HFF-Myc (cell line): ENCODE measurements at regions not wholly inside any gene's neighbourhood (a gene's known extent, or its start where the extent isn't known, plus 50 kb on each side); places are given as distances from the start of the nearest gene placed in this dataset.

ENCODE experiments used
- DNase-seq: peaks from one replicate; pipeline ENCODE4 v3.0.0-alpha.2; 2011; ENCODE audit warnings: low read depth; ENCODE audit errors: extremely low read depth
- H3K4me3 ChIP-seq: replicated peaks from 2 replicates; pipeline ENCODE4 v1.5.1; 2011; ENCODE audit warnings: low read depth, mild to moderate bottlenecking, control low read depth, low read length
- TF ChIP-seq, protein P1 (sequence below): IDR thresholded peaks from 2 replicates; pipeline ENCODE4 v1.5.1; 2012; ENCODE audit warnings: mild to moderate bottlenecking, low read depth, low read length, control low read depth; ENCODE audit errors: missing control alignments

DNA sequence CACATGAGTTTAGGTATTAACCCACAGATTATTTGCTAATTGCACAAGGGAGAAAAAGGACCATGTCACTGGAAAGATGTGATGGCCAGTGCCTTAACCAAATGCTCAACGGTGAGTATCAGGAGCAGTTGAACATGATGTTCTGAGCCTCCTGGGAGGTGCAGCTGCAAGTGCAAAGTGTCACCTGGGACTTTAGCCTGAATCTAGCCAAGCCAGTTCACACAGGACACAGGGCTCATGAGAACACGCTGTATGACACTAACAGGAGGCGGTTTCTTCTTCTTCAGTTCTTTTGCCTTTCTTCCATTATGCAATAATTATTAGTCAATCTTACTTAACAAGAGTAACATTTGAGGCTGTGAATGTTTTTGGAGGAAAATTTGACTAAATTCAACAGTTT, 225.3 kb downstream of the THBS2 start:
- no peak for DNase-seq
- TF ChIP-seq, protein P1, sequence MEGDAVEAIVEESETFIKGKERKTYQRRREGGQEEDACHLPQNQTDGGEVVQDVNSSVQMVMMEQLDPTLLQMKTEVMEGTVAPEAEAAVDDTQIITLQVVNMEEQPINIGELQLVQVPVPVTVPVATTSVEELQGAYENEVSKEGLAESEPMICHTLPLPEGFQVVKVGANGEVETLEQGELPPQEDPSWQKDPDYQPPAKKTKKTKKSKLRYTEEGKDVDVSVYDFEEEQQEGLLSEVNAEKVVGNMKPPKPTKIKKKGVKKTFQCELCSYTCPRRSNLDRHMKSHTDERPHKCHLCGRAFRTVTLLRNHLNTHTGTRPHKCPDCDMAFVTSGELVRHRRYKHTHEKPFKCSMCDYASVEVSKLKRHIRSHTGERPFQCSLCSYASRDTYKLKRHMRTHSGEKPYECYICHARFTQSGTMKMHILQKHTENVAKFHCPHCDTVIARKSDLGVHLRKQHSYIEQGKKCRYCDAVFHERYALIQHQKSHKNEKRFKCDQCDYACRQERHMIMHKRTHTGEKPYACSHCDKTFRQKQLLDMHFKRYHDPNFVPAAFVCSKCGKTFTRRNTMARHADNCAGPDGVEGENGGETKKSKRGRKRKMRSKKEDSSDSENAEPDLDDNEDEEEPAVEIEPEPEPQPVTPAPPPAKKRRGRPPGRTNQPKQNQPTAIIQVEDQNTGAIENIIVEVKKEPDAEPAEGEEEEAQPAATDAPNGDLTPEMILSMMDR: no peak
- H3K4me3 ChIP-seq: no peak overlapping the region

DNA sequence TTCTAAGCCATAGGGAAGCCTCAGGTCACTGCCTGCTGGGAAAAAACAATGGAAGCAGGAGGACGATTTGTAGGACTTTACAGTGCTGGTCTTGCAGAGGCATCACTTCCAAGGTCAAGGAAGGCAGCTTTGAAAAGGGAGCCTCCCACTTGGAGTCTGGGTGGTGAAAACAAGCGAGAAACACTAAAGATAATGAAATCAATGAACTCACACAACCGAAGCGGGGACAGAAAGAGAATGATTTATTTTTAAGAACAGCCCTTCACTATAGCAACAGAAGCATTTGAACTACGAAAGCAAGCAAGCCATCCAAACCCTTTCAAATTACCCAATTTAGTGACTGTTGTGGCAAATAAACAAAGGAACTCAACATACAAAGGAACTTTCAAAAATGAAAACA, 227.5 kb downstream of the THBS2 start:
- TF ChIP-seq, protein P1: no peak
- no peak overlapping the region for H3K4me3 ChIP-seq
- no peak for DNase-seq

DNA sequence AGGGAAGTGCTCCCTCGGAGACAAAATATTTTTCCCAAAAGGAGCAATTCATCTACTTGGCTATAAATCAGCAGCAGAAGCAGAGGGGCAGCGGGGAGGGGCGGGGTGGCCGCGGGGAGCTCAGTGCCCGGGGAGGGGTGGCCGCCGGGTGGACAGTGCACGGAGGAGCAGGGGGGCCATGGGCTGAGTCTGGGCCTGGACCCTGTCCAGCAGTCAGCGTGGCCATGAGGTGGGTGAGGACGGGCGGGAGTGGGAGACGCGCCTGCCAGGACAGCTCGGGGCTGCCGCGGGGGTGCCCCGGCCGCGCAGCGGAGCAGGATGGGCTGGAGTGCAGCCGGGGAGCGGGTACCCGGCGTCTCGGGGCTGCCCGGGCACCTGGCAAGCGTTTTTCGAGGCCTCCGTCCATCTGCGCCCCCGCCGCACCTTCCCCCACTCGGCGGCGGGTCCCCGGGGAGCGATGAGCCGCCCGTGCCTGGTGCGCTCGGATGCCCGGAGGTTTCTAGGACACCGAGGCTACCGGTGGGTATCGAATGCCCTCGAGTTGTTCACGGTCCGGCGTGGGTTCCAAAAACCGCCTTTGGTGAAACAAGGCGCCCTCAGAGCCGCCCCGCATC, 229.5 kb downstream of the THBS2 start:
- no peak for DNase-seq
- no peak overlapping the region for H3K4me3 ChIP-seq
- TF ChIP-seq, protein P1: no peak

DNA sequence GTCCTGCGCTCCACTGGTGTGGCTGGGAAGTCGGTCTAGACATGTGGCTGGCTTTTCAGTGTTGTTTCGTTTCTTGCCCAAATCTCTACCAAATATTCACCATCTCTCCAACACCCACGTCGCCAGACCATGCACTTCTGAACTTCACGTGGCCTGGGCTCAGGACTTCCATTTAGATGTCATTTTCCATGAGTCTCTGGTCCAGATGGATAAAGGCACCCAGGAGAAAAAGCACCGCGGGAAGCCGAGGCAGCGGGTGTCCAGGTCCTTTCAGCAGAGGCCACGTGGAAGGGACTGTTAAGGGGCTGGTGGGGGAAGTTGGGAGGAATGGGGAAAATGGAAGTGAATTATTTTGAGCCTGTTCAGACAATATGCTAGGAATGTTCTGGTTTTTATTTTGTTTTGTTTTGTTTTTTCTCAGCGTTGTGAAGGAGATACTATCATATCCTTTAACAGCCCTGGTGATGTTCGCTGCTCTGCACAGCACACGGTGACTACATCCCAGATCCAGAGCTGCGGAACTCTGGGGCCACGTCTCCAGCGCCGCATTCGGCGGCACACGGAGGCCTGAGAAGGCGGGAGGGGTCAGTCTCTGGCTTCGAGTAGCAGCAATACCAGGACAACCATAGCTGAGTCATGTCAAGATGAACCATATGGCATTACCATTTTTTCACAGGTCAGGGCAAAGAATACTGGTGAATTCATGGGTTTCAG, 230.3 kb downstream of the THBS2 start:
- H3K4me3 ChIP-seq: no peak overlapping the region
- TF ChIP-seq, protein P1: no peak
- no peak for DNase-seq

DNA sequence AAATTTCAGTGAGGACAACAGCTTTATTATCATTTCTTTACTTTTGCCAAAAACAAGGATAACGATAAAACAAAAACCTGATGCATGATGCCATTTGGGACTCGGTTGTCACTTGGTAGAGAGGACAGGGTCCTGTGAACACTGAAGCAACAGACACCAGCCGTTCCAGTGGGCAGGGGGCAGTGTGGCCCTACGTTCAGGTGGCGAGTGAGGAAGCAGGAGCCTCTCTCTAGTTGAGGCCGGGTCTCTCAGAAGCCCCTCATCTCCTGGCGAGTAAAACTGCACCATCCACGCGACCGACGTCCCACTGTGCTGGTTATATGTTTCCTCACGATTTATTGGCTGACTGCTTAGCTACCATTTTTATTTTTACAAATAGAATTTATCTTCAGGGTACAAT, 231.6 kb downstream of the THBS2 start:
- TF ChIP-seq, protein P1: no peak
- H3K4me3 ChIP-seq: no peak overlapping the region
- no peak for DNase-seq

DNA sequence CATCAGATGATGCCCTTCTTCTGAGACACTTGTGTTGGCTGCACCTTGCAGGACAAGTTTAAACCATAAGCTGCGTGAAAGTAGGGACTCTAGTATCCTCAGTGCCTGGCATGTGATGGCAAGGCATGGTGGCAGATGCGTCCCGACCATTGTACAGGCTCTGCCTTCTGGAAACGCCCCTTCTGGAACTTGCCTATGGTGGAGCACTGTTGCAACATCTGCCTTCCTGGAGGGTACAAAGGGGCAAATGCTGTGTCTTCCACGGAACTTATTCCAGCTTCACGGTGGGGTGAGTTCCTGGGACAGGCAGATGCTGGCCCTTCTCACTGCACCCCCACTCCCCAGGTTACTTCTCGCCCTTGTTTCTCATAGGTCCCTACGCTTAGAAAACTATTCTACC, 232.8 kb downstream of the THBS2 start:
- H3K4me3 ChIP-seq: no peak overlapping the region
- no peak for DNase-seq
- TF ChIP-seq, protein P1: no peak
